ENCODE measurements at regions not wholly inside any gene's neighbourhood (a gene's known extent, or its start where the extent isn't known, plus 50 kb on each side); places are given as distances from the start of the nearest gene placed in this dataset.

- TF ChIP-seq CTCF (IDR thresholded peaks at IDR 0.05), result no peak
- no peak for DNase-seq (ENCODE audit: low spot score)
- Histone ChIP-seq H3K27ac (no peak overlapping the region), H3K27me3 (replicated peaks; ENCODE audit: insufficient read depth) (no peaks in the 10 kb centered on the region), H3K9me3 (no peaks in the 10 kb centered on the region), H3K36me3 (no peaks in the 10 kb centered on the region), H3K4me3 (no peak overlapping the region), H3K4me1 (ENCODE audit: control insufficient read depth in 1 of 2, low read depth in 2 of 2) (no peaks in the 10 kb centered on the region)
- no peak for ATAC-seq (ENCODE audit: insufficient number of reproducible peaks, low FRiP score, low read depth)
Observed at GRCh38 chr2:60671966-60672365, 84.1 kb upstream of the PAPOLG start.

DNA sequence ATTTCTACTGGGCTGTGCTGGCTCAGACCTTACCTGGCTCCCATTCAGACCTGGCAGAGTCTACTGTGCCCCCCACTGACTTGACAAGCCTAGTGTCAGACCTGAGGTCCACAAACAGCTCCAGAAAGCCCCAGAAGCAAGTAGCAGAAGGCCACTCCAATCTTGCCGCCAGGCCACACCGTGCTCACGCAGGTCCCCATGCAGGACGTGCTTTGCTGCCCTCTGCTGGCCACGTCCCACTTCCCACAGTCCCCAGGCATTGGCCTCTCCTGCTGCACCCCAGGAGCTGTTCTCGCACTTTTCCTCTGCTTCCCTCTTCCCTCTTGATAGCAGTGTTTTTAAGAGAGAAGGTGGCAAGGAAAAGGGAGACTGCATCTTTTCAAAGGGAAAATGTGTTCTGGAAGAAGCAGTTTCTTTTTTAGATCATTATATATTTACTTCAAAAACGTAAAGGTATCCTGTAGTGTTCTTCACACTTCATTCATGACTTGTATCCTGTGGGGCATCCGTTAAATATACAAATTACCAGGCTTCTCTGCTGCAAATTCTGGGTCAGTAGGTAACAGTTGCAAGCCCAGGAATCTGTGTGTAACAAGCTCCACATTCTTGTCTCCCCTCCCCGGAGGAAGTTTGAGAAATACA is 81.4 kb upstream of the PAPOLG start:
- ATAC-seq (ENCODE audit: insufficient number of reproducible peaks, low FRiP score, low read depth), result no peak

GRCh38 chr2:60675301-60675700 is 80.8 kb upstream of the PAPOLG start:
- no peaks in the 10 kb centered on the region for H3K27me3 ChIP-seq (replicated peaks; ENCODE audit: insufficient read depth)
- no peak for DNase-seq (ENCODE audit: low spot score)
- no peak overlapping the region for H3K4me3 ChIP-seq
- H3K4me1 ChIP-seq (ENCODE audit: control insufficient read depth in 1 of 2, low read depth in 2 of 2), result peaks cover 0 to 3% of the 10 kb centered on the region in 2 donors
- H3K27ac ChIP-seq, result no peak overlapping the region
- H3K36me3 ChIP-seq, result no peaks in the 10 kb centered on the region
- no peaks in the 10 kb centered on the region for H3K9me3 ChIP-seq
- no peak for ATAC-seq (ENCODE audit: insufficient number of reproducible peaks, low FRiP score, low read depth)
- TF ChIP-seq CTCF (IDR thresholded peaks at IDR 0.05), result no peak

More for the DNA sequence above, 81.4 kb upstream of the PAPOLG start:
- Histone ChIP-seq H3K36me3 (no peaks in the 10 kb centered on the region), H3K4me3 (no peak overlapping the region), H3K27me3 (replicated peaks; ENCODE audit: insufficient read depth) (no peaks in the 10 kb centered on the region), H3K27ac (no peak overlapping the region), H3K4me1 (ENCODE audit: control insufficient read depth in 1 of 2, low read depth in 2 of 2) (peaks cover 0 to 3% of the 10 kb centered on the region in 2 donors), H3K9me3 (no peaks in the 10 kb centered on the region)
- peak; percentile 73 for TF ChIP-seq CTCF (IDR thresholded peaks at IDR 0.05)
- DNase-seq (ENCODE audit: low spot score), result peak; percentile 12

- Histone ChIP-seq H3K36me3 (no peaks in the 10 kb centered on the region), H3K27me3 (replicated peaks; ENCODE audit: insufficient read depth) (no peaks in the 10 kb centered on the region), H3K4me3 (no peak overlapping the region), H3K9me3 (no peaks in the 10 kb centered on the region), H3K4me1 (ENCODE audit: control insufficient read depth in 1 of 2, low read depth in 2 of 2) (peaks cover 0 to 3% of the 10 kb centered on the region in 2 donors), H3K27ac (no peak overlapping the region)
- no peak for DNase-seq (ENCODE audit: low spot score)
- no peak for TF ChIP-seq CTCF (IDR thresholded peaks at IDR 0.05)
- ATAC-seq (ENCODE audit: insufficient number of reproducible peaks, low FRiP score, low read depth), result no peak
Observed at GRCh38 chr2:60676706-60677330, 79.2 kb upstream of the PAPOLG start.

GRCh38 chr2:60677356-60677755 is 78.7 kb upstream of the PAPOLG start:
- ATAC-seq (ENCODE audit: insufficient number of reproducible peaks, low FRiP score, low read depth) (no peak), DNase-seq (ENCODE audit: low spot score) (no peak)
- no peak overlapping the region for H3K4me3 ChIP-seq
- H3K36me3 ChIP-seq, result no peaks in the 10 kb centered on the region
- H3K9me3 ChIP-seq, result no peaks in the 10 kb centered on the region
- no peak for TF ChIP-seq CTCF (IDR thresholded peaks at IDR 0.05)
- H3K27me3 ChIP-seq (replicated peaks; ENCODE audit: insufficient read depth), result no peaks in the 10 kb centered on the region
- H3K27ac ChIP-seq, result no peak overlapping the region
- peaks cover 0 to 3% of the 10 kb centered on the region in 2 donors for H3K4me1 ChIP-seq (ENCODE audit: control insufficient read depth in 1 of 2, low read depth in 2 of 2)

Measured in thoracic aorta (tissue), 2 donors.